SK-N-SH treated with all-trans-retinoic acid at 6 μM for 48 hours (cell line): ENCODE measurements at regions not wholly inside any gene's neighbourhood (a gene's known extent, or its start where the extent isn't known, plus 50 kb on each side); places are given as distances from the start of the nearest gene placed in this dataset.

Source experiments
- ARNTL ChIP-seq: fragments of 450-650 bp; formaldehyde crosslinking; IDR thresholded peaks from 2 replicates; pipeline ENCODE4 v1.5.0; 2020; ENCODE audit warnings: low read depth, mild to moderate bottlenecking, moderate library complexity, borderline replicate concordance
- PATZ1 ChIP-seq: fragments of 250-450 bp; sonication (Bioruptor Pico); IDR thresholded peaks from 2 replicates; pipeline ENCODE4 v1.8.0; 2020; ENCODE audit warnings: mild to moderate bottlenecking, moderate library complexity, borderline replicate concordance
- ZNF8 ChIP-seq: fragments of 450-650 bp; formaldehyde crosslinking; IDR thresholded peaks from 2 replicates; pipeline ENCODE4 v1.5.0; 2020; ENCODE audit warnings: mild to moderate bottlenecking, moderate library complexity

DNA sequence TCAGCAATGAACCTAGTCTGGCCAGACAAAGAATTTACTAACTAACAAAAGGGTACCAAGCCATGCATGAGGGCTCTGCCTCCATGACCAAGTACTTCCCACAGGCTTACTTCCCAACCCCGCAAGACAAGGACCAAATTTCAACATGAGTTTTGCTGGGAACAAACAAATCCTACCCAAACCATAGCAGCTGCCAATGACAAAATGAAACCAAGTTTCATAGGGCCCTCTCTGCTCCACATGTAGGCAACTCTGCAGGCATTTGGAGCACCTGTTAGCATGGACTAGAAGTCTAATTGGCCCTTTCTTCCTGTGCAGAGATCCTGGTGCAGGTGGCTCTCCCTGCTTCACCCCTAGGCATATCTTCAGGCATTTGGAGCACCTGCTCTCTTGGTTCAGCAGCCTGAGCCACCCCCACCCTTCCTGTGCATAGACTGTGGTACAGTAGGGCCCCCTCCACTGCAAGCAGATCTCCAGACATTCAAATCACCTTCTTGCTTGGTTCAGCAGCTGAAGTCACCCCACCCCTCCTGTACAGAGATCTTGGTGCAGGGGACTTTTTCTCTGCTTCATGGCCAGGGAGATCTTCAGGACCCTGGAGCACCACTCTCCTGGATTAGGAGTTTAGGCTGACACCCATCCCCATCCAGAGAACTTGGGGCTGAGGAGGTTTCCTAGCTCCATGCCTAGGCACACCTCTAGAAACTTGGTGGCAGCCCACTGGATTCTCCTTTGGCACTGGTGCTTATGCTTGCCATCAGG, 308.7 kb downstream of the RPAP3 start:
- no peak for TF ChIP-seq ARNTL
- TF ChIP-seq ZNF8 (CRISPR knock-in tag), result no peak
- TF ChIP-seq PATZ1 (CRISPR knock-in tag), result no peak
